GM19372 (cell line): ENCODE measurements at regions not wholly inside any gene's neighbourhood (a gene's known extent, or its start where the extent isn't known, plus 50 kb on each side); places are given as distances from the start of the nearest gene placed in this dataset.

Experiments used
- ATAC-seq: cut with Tn5 transposase; IDR thresholded peaks from one replicate; pipeline ENCODE4 v1.9.1; 2021; ENCODE audit warnings: mild to moderate bottlenecking, low read depth, moderate library complexity; ENCODE audit not compliant: unreplicated experiment

DNA sequence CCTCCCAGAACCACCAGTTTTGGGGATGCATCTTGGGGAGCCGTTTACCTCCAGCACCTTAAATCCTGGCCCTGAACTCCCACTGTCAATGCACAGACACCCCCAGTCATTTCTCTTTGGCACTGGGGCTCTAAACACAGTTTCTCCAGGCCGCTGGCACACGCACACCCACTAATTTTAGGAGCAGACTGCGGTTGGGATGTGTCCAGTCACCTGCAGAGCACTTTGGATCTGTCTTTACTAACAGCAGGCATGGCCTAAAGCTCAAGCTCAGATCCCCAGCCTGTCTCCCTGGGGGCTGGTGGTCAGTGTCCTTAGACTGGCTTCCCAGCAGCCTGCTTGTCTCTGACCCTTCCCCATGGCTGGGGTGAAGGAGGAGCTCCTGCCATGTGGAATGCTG is 49.9 kb downstream of the SYNE3 start:
- ATAC-seq: no peak

DNA sequence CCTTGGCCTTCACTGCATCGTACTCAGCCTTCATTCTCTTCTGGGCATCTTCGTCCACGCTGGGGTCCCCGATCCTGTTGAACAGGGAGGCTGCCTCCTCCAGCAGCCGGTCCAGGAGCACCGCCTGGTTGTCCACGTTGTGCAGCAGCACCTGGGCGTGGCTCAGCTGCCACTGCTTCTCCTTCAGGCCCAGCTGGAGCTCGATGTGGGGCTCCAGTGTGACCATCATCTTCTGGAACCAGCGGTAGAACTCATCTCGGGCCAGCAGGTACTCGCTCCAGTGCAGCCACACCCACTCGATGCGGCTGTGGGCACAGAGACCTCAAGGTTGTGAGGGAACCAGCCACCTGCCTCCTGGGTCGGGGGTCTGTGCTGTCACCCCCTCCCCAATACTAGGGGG is 50.5 kb downstream of the SYNE3 start:
- ATAC-seq: no peak

DNA sequence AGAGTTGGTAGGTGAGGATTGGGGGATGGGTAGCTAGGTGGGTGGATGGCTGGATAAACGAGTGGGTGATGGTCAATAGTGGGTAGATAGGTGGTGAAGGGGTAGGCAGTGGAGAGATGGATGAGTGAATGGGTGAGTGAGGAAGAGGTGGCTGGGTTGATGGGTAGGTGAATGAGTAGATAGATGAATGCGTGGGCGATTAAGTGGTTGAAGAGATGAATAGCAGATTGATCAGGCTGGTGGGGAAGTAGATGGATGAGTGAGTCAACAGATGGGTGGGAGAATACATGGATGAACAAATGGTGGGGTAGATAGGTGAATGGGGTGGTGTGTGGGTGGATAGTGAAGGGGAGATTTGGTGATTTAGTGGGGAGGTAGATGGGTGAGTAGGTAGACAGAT is 51.1 kb downstream of the SYNE3 start:
- ATAC-seq: no peak

DNA sequence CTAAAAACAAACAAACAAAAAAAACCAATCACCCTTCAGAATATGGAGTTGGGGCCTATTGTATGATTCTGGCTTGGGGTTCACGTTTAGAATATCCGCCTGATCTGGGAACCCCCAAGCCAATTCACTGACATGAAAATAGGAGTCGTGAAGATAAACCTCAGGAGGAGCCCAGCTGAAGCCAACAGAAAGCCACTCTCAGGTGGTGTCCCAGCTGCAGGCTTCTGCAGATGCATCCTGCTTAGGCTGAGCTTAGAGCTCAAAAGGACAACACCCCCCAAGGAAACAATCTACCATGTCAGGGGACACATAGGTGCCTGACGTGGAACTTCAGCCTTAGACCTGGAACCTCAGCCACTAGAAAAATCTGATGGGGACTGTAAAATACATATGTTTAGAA is 51.9 kb downstream of the SYNE3 start:
- ATAC-seq: no peak

DNA sequence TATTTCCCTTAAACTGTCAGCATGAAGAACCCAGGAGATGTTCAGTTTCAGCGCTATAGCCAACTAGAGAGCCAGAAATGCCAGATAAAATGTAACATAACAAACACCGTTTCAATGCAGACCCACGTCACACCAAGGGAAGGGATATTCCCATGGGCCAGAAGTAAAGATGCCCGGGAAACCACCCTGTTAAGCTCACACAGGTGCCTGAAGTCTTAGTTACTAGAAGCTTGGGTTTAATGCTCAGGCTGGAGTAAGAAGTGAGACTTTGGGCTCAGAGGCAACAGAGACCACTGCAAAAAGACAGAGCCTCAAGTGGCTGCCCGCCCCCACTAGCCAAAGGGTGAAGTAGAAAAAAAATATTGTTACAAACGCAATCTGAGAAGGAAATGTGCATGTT is 52.3 kb downstream of the SYNE3 start:
- ATAC-seq: no peak

DNA sequence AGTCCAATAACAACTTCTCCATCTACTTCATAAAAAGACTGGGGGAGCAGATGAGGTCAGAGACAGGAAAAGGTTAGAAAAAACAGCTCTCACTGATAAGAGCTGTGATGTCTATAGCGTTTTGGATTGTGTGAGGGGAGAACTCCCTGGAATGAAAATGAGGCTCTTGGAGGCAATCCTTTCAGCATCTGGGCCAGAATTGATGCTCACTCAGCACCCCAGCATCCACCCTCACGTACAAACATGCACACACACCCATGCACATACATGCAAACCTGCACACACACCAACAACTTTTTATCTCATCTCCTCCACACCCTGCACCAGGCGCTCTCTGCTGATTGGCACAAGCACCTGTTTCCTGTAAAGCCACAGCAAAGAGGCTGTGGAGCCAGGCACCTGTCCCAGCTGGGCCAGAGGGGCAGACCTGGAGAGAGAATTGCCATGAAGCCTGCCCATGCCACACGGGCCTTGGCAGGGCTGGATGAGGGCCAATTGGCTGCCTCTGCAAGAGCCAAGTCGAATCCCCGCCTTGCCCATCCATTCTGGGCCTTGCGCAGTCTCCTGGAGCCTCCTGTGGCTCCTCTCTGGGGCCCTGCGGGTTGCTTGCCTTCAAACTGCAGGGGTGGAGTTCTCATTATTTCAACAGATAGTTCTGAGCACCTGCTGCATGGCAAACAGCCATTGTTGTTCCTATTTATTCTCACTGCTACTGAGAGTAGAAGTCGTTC is 53.1 kb downstream of the SYNE3 start:
- no peak for ATAC-seq

DNA sequence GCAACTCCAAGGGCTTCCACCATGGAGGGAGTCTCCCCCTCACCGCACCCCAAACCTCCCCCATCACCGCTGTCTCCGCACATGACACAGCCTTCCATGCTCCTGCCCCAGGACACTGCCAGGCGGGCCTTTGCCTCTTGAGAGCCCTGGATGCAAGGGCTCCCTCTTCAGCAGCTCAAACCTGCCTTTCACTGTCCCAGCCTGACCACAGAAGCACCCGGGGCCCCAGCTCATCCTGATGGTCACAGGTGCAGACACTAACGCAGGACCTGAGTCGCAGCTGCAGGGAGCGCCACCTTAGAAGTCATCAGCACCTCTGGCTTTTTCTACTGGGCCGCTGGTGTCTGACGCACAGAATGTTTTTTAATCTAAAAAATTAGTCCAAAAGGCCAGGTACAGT is 54.0 kb downstream of the SYNE3 start:
- no peak for ATAC-seq

DNA sequence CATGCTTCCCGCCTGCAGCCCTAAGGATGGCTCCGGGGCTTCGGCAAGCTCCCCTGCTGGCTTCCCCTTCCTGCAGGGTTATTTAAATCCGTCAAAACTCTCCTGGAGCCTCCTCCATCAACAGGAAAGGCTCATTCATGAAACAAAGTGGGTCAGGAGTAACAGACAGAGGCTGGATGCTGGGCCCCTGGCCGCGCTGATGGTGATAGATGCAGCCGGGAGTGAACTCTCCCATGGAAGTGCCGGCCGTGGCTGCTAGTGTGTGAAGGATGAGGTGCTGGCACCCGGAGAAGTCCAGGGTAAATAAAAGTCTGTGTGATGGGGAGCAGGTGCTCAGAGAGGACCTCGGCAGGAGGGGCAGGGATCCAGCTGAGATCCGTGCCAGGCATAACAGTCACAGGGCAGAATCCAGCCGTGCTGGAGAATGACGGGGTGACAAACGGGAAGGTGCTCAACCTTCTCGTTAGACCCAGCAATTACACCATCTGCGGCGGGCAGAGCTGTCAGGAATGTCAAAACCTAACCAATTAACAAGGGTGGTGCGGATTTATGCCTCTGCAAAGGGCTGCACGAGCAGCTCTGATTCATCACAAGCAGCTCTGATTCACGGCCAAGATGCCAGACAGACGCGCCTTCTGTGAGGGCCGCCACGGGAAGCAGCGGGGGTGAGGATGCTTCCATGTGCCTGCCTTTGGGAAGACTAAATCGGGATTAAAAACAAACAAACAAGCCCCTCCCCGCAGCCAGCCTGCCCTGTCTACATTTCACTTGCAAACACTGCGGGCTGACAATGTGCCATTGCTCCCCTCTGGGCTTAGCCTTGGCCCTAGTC is 55.6 kb downstream of the SYNE3 start:
- no peak for ATAC-seq

DNA sequence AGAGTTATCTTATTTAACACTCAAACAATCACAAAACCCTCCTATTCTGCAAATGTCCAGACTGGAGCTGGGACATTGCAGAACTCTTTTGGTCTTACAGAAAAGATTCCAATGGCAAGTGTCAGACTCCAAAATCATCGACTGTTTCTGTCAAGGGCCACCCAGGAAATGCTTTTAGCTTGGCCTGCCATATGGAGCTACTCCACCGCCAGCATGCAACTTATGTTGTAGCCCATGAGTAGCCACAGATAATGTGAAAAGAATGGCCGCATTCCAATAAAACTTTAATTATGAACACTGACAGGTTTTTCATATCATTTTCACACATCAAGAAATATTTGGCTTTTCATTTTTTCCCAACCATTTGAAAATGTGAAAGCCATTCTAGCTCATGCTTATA is 57.5 kb downstream of the SYNE3 start:
- no peak for ATAC-seq

DNA sequence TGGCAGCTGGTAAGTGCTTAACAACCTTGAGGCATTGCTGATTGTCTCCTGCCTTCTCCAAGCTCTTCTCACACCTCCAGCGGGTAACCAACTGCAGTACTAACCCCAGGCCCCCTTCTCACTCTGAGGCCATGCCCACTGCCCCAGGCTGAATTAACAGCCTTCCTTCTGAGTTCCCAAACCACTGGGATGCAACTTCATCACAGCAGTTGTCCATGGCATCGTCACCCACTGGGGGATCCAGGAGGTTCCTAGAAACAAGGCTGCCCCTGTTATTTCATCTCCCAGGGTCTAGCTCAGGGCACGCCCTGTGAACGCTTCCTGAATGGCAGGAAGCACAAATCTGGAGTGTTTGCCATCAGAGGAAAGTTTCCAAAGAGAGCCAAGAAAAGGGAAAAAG is 58.0 kb downstream of the SYNE3 start:
- no peak for ATAC-seq

DNA sequence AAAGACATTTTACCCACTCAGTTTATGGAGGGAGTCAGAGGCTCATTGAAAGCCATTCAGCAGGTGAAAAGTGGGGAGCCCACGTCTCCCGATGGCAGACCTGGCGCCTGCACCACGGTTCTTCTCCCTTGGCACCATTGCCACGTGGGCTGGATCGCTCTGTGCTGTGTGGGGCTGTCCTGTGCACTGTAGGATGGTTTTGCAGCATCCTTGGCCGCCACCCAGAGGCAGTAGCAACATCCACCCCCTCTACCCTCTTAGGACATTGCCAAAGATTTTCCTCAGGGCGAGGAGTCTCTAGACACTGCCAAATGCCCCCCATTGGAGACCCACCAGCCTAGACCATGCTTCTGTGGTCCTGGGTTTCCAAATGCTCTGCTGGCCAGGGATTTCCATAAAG is 60.2 kb downstream of the SYNE3 start:
- ATAC-seq: no peak

DNA sequence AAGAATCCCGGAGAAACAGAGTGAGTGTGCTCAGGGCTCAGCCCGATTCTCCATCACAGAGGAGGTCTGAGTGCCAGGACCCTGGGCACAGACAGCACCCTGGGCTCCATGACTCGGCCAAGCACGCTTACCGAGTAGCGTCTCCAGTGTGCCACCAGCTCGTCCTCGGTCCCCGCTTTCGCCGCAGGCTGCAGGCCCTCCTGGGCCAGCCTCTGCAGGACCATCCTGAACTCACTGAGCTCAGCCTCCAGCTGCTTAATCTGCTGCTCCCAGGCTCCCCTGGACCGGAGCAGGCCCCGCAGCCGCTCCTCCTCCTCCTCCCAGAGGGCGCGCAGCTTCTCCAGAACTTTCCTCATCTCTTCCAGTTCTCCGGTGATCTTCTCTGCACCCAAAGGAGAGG is 61.2 kb downstream of the SYNE3 start:
- no peak for ATAC-seq

DNA sequence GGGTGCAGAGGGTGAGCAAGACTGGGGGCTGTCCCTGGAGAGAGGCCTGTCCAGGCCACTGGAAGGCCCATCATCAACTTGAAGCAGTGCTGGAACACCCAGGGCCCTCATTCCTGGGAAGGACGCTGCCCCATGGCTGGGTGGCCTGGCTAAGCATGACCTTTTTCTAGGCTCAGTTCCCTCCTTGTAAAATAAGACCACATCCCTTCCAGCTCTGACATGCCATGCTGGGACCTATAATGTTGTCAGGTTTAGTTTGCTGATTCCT is 62.8 kb downstream of the SYNE3 start:
- ATAC-seq: no peak

DNA sequence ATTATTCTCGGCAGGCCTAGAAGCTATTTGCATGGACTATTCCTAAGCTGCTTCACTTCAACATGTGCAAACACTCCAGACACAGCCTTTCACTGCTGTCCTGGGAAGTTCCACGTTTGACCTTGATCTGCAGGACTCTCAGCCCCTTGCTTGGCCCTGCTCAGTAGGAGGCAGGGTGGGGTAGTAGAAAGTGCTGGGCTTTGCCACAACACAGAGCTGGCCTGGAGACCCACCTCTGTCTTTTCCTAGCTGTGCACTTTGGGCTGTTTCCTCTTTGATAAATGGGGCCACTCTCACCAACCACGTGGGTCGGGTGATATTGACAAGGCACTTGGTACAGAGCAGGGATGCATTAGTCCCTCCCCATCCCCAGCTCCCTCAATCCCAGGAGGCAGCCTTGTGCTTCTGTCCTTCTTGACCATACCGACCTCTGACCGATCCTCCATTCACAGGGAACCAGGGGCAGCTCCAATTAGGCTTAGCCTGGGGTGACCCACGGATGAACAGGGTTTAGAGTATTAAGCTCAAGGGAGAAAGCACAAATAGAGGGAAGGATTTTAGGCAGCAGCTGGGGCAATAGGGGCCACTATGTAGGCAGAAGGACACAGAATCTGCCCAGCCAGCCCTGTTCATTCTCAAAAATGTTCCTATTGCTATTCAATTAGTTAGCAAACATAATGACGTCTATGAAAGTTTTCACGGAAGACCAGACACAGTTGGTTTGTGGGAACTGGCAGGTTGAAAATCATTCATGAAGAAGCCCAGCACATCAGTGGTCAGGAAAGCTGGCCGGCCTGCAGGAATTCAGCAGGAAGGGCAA is 63.3 kb downstream of the SYNE3 start:
- no peak for ATAC-seq

DNA sequence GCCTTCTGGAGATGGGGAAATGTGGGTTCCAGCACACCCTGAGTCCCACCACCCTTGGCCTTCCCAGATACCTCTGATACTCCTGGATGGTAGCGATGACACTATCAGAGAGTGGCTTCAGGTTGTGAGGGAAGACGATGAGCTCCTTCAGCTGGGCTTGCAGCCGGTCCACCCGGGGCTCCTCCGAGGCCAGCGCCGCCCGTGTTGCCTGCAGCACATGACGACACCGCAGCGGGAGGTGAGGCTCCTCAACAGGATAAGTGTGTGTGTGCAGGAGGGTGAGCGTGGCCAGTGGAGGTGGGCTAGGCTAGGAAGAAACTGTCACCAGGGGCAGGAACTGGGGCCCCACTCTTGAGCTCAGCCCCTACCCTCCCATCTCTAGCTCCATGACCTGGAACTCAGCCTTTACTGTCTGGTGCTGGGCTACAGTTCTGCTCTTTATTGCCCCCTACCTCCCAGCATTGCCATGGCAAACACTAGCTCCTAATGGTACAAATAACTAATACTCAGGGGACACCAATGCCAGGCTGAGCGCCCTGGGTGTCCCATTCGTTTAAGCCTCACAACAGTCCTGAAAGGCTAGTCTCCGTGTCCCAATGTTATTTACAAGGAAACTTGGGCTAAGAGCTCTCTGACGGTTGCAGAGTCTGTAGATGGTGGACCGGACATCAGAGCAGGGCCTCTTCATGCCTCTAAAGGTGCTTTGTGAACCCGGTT is 64.1 kb downstream of the SYNE3 start:
- ATAC-seq: no peak

DNA sequence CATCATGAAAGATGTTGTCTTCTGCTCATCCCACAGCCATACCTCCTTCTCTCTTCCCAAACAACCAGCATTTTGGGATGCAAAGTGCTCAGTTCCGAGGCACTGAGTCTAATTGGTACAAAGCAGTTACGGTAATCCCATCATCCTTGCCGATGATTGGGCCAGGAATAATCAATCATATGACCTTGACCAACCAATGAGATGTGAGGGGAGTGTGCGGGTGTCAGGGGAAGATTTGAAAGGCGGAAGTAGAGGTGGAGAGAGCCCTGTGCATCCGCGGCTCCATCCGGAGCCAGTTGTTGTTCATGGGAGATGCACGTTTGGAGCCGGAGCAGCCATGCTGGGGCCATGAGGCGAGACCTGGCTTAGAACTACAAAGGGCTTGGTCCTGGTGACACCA is 67.3 kb downstream of the SYNE3 start:
- no peak for ATAC-seq

DNA sequence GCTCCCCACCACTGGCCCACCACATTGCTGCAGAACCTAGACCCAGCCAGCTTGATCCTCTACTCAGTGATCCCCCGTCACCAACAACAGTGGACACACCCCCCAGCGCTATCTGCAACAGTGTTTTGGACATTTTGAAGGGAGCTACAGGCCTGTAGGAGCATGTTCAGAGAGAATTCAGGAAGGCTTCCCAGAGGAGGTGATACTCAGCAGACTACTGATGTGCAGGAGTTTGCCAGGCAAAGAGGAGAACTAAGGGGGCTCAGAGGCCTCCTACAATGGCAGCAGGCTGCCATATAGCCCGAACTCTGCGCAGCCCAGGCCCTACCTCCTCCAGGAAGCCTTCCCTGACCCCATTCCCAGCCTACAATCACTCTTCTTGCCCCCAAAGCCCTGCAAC is 70.0 kb downstream of the SYNE3 start:
- no peak for ATAC-seq

DNA sequence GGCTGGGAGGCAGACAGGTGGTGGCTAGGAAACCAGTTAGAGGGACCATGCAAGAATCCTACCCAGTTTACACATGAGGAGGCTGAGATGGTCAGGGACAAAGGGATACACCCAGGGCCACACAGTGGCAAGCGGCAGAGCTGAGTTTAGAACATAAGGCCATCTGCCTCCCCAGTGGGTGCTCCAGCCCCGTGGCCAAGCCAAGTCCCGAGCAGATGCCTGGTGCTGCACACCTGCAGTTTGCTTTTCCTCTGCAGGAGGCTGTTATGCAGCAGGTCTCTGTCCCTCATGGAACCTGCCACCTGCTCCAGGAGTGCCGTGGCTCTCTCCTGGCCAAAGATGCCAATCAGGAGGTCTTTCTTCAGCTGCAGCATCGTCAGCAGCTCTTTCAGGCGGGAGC is 70.8 kb downstream of the SYNE3 start:
- ATAC-seq: no peak

DNA sequence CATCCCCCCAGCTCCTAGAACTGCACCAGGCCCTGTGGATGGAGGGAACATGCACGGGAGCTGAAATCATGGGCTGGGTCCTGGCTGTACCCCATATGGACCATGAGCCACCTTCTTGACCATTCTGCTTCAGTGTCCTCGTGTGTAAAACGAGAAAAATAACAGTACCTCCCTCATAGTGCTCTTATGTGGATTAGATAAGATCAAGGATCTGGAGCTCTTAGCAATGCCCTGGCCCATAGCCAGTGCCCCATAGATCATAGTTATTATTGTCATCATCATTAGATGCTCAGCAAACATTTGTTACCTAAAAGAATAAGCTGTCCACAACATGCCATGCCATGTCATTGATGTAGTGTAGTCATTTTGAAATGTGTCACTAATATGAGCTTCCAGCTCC is 71.3 kb downstream of the SYNE3 start:
- no peak for ATAC-seq

DNA sequence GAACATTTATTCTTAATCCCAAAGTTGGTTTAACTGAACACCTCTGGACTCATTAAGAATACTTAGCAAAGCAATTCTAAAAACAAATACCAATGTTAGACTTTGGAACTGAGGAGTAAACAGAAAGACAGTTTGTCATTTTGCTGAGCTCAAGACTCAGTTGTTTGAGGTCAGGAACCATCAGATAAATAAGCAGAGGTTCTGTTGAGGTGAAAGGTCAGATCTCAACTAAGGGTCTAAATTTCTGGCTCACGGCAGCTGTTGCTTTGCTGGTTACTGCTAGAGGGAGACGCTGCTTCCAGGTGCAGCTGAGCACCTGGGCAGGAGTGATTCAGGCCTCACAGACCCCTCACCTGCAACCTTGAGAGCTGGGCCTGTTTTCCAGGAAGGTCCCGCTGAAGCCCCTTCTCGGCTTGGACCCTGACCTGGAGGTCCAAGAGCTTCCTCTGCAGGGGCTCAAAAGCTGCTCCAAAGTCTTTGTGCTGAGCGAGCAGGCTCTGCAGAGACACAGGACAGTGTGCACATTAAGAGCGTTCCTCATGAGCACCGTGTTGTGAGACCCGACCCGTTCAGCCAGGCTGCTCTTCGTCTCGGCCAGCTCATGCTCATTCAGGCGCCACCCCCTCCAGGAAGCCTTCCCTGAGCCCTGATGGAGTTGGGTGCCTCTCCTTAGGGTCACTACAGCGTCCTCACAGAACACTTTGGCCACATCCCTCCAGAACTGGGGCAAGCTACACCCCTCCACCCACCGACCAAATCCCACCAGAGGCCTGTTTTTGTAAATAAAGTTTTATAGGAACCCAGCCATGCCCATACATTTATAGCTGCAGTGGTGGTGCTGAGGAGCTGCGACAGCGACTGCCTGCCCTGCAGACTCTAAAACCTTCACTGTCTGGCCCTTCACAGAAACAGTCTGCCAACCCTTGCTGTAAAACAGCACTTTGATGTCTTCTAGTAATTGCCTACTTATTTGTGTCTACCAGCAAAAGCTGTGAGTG is 72.0 kb downstream of the SYNE3 start:
- no peak for ATAC-seq
